MCF 10A (cell line): ENCODE measurements at regions not wholly inside any gene's neighbourhood (a gene's known extent, or its start where the extent isn't known, plus 50 kb on each side); places are given as distances from the start of the nearest gene placed in this dataset.

ENCODE experiments used
- BruUV-seq: library from RNA; stranded (reverse); fragments of 400-500 nt; replicated peaks from 2 replicates; lab custom pipeline; 2021; lab: Mats Ljungman, UMichigan
- CTCF ChIA-PET: fragments of 300-600 bp; sonication (Branson Sonifier 250); formaldehyde crosslinking; extraction: SDS; loops from one replicate; lab custom pipeline; 2021; ENCODE audit warnings: antibody characterized with exemption, inconsistent platforms; lab: Yijun Ruan, JAX
- POLR2A ChIA-PET: fragments of 300-600, 350-650 bp; sonication (Branson Sonifier 250); formaldehyde crosslinking; extraction: SDS; loops from one replicate; lab custom pipeline; 2020; ENCODE audit warnings: antibody characterized with exemption, inconsistent platforms; lab: Yijun Ruan, JAX
- DNase-seq: peaks from one replicate; pipeline ENCODE4 v3.0.0-alpha.2; 2018; ENCODE audit not compliant: unreplicated experiment
- H3K27ac Mint-ChIP-seq: one replicate; pipeline ENCODE4 v1.8.0; 2022; ENCODE audit warnings: mild to moderate bottlenecking, low read depth, mixed read lengths; ENCODE audit not compliant: unreplicated experiment
- H3K27me3 Mint-ChIP-seq: one replicate; pipeline ENCODE4 v1.8.0; 2022; ENCODE audit warnings: mixed read lengths; ENCODE audit not compliant: insufficient read depth, unreplicated experiment
- H3K36me3 Mint-ChIP-seq: one replicate; pipeline ENCODE4 v1.8.0; 2022; ENCODE audit warnings: mild to moderate bottlenecking, moderate library complexity, mixed read lengths; ENCODE audit not compliant: insufficient read depth, unreplicated experiment
- H3K4me1 Mint-ChIP-seq: one replicate; pipeline ENCODE4 v1.8.0; 2022; ENCODE audit warnings: mixed read lengths; ENCODE audit not compliant: insufficient read depth, unreplicated experiment
- H3K4me3 Mint-ChIP-seq: one replicate; pipeline ENCODE4 v1.8.0; 2022; ENCODE audit warnings: mild to moderate bottlenecking, moderate library complexity, mixed read lengths; ENCODE audit not compliant: unreplicated experiment
- H3K9me3 Mint-ChIP-seq: one replicate; pipeline ENCODE4 v1.8.0; 2022; ENCODE audit warnings: mixed read lengths; ENCODE audit not compliant: unreplicated experiment
- intact Hi-C: fragments of 100-400 bp; cut with micrococcal nuclease; formaldehyde crosslinking; loops from 2 replicates; pipeline ENCODE4 v1.14.1; 2022
- TF ChIP-seq, protein P1 (sequence below): fragments of 200-600 bp; IDR thresholded peaks from one replicate; pipeline ENCODE4 v1.8.0; 2022; ENCODE audit warnings: antibody characterized with exemption, mild to moderate bottlenecking; ENCODE audit not compliant: unreplicated experiment

DNA sequence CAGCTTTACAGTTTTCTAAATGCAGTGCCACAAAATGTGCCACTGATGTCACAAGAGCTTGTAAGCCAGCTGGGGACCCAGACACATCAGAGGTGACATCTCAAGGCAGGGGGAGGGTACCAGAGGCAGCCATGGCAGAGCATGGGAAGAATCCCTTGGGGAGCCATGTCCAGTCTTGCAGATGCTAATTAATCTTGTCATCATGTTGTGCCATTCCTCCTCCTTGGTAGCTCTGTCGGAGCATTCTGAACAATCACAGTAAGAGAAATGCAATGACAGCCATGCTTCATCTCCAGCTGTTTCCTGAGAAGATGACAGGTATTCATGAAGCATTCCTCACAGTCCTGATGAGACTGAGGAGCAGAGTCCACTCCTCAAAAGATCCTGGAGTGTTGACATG lies 287.9 kb downstream of the RPAP3 start:
- CTCF ChIA-PET: interaction anchor here (0.6 to 1.3 kb wide), 2 partner anchors 20 to 1322 kb away, joined by 3 to 4 read pairs; no protein-coding TSS in a partner anchor
- H3K27me3 Mint-ChIP-seq: no peaks in the 10 kb centered on the region
- no TSS peak for BruUV-seq
- no peaks in the 10 kb centered on the region for H3K4me1 Mint-ChIP-seq
- TF ChIP-seq, protein P1, sequence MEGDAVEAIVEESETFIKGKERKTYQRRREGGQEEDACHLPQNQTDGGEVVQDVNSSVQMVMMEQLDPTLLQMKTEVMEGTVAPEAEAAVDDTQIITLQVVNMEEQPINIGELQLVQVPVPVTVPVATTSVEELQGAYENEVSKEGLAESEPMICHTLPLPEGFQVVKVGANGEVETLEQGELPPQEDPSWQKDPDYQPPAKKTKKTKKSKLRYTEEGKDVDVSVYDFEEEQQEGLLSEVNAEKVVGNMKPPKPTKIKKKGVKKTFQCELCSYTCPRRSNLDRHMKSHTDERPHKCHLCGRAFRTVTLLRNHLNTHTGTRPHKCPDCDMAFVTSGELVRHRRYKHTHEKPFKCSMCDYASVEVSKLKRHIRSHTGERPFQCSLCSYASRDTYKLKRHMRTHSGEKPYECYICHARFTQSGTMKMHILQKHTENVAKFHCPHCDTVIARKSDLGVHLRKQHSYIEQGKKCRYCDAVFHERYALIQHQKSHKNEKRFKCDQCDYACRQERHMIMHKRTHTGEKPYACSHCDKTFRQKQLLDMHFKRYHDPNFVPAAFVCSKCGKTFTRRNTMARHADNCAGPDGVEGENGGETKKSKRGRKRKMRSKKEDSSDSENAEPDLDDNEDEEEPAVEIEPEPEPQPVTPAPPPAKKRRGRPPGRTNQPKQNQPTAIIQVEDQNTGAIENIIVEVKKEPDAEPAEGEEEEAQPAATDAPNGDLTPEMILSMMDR: no peak
- no peaks in the 10 kb centered on the region for H3K36me3 Mint-ChIP-seq
- H3K9me3 Mint-ChIP-seq: no peaks in the 10 kb centered on the region
- H3K27ac Mint-ChIP-seq: no peak overlapping the region
- no peak for DNase-seq
- H3K4me3 Mint-ChIP-seq: no peak overlapping the region
- POLR2A ChIA-PET: no interaction called here
- intact Hi-C loops: no loop called here

DNA sequence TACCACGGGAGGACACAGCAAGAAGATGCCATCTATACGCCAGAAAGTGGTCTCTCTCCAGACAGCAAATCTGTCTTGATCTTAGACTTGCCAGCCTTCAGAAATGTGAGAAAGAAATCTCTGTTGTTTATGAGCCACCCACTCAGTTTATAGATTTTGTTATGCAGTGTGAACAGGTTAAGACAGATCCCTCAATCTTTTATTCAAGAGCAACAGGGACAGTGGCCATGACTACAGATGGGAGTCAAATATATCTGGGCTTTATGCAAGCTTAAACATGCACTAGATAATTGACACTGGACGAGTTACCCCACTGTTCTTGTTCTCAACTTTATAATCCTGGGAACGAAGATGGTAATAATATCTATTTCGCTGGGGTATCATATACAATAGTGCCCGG lies 288.7 kb downstream of the RPAP3 start:
- intact Hi-C loops: no loop called here
- Mint-ChIP-seq H3K9me3 (no peaks in the 10 kb centered on the region), H3K27ac (no peak overlapping the region), H3K4me3 (no peak overlapping the region), H3K27me3 (no peaks in the 10 kb centered on the region), H3K36me3 (no peaks in the 10 kb centered on the region), H3K4me1 (no peaks in the 10 kb centered on the region)
- POLR2A ChIA-PET: no interaction called here
- TF ChIP-seq, protein P1: no peak
- no TSS peak for BruUV-seq
- no peak for DNase-seq
- CTCF ChIA-PET: interaction anchor here (1.3 kb wide), 1 partner anchor 20 kb away, joined by 4 read pairs; no protein-coding TSS in a partner anchor

DNA sequence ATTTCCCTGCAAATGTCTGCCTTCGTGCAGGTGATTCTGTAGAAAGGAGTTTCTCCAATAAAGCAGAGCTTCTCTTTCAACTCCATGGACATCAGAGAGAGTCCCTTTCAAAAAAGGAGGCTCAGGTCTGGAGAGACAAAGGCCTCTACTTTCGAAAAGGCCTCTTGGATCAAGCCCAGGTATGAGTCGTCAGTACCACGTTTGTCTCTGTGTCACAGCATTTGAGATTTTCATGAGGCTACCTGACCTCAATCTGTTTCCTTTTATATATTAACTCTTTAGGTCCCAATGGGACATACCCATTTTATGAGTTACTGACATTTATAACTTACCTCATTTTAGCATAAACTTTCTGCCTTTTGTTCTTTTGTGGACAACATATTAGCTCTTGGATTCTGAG lies 290.8 kb downstream of the RPAP3 start:
- ChIA-PET POLR2A (interaction anchor here (0.7 kb wide), 1 partner anchor 142 kb away, joined by 3 read pairs; no protein-coding TSS in a partner anchor), CTCF (no interaction called here)
- Mint-ChIP-seq H3K27me3 (no peaks in the 10 kb centered on the region), H3K4me3 (no peak overlapping the region), H3K4me1 (no peaks in the 10 kb centered on the region), H3K36me3 (no peaks in the 10 kb centered on the region), H3K27ac (no peak overlapping the region), H3K9me3 (no peaks in the 10 kb centered on the region)
- BruUV-seq: no TSS peak
- no peak for DNase-seq
- intact Hi-C loops: no loop called here
- TF ChIP-seq, protein P1: no peak

DNA sequence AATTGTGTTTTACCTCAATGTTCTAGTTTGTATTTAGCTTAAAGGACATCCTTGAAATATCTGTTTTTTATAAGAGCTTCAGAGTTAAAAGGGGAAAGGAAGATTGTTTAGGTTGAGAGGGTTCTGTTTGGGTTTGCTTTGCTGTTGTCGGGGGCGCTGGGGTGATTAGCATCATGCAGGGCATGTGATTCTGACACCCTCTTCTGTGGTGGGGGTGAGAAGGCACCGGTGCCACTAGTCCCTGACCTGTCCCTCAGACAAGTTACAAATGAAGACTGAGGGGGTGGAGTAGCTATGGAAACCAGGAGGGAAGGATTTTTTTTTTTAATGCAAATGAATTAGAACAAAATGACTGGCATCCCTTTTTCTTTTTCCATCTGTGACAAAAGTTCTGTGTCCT lies 291.3 kb downstream of the RPAP3 start:
- Mint-ChIP-seq H3K9me3 (no peaks in the 10 kb centered on the region), H3K36me3 (no peaks in the 10 kb centered on the region), H3K4me3 (no peak overlapping the region), H3K27ac (no peak overlapping the region), H3K27me3 (no peaks in the 10 kb centered on the region), H3K4me1 (no peaks in the 10 kb centered on the region)
- ChIA-PET POLR2A (interaction anchor here (0.7 to 1.1 kb wide), 2 partner anchors 34 to 142 kb away, joined by 3 read pairs; no protein-coding TSS in a partner anchor), CTCF (interaction anchor here (0.7 kb wide), 2 partner anchors 377 to 731 kb away, joined by 3 to 4 read pairs; no protein-coding TSS in a partner anchor)
- intact Hi-C loops: no loop called here
- no peak for DNase-seq
- no TSS peak for BruUV-seq
- TF ChIP-seq, protein P1: no peak
